Activated CD4-positive, alpha-beta memory T cell treated with anti-CD3 and anti-CD28 coated beads for 36 hours (primary cell): ENCODE measurements at regions not wholly inside any gene's neighbourhood (a gene's known extent, or its start where the extent isn't known, plus 50 kb on each side); places are given as distances from the start of the nearest gene placed in this dataset.

ENCODE experiments used
- CTCF ChIA-PET: fragments of 350-600 bp; sonication (Branson Sonifier 250); formaldehyde crosslinking; loops from one replicate; lab custom pipeline; 2021; ENCODE audit warnings: antibody characterized with exemption, inconsistent platforms; lab: Charles Lee
- POLR2A ChIA-PET: fragments of 350-600 bp; sonication (Branson Sonifier 250); formaldehyde crosslinking; loops from one replicate; lab custom pipeline; 2021; ENCODE audit warnings: antibody characterized with exemption; lab: Charles Lee
- DNase-seq: peaks from one replicate; pipeline ENCODE4 v3.0.0-alpha.2; 2020
- H3K27ac Mint-ChIP-seq: one replicate; pipeline ENCODE4 v1.8.0; 2021; ENCODE audit warnings: mixed read lengths
- H3K27me3 Mint-ChIP-seq: one replicate; pipeline ENCODE4 v1.8.0; 2021; ENCODE audit warnings: mixed read lengths
- H3K36me3 Mint-ChIP-seq: one replicate; pipeline ENCODE4 v1.8.0; 2021; ENCODE audit warnings: mixed read lengths
- H3K4me1 Mint-ChIP-seq: one replicate; pipeline ENCODE4 v1.8.0; 2021; ENCODE audit warnings: low read depth, mixed read lengths
- H3K4me3 Mint-ChIP-seq: one replicate; pipeline ENCODE4 v1.8.0; 2021; ENCODE audit warnings: mild to moderate bottlenecking, mixed read lengths
- H3K9me3 Mint-ChIP-seq: one replicate; pipeline ENCODE4 v1.8.0; 2021; ENCODE audit warnings: mixed read lengths
- intact Hi-C: fragments of 100-400 bp; cut with micrococcal nuclease; formaldehyde crosslinking; loops from one replicate; pipeline ENCODE4 v1.15.1; 2023

GRCh38 chr9:89751079-89751825 is 146.4 kb downstream of the GADD45G start:
- CTCF ChIA-PET: interaction anchor here (1.3 to 1.6 kb wide), 2 partner anchors 10 to 148 kb away, joined by 3 to 5 read pairs; no protein-coding TSS in a partner anchor
- no peak overlapping the region for H3K27ac Mint-ChIP-seq
- H3K36me3 Mint-ChIP-seq: no peaks in the 10 kb centered on the region
- H3K9me3 Mint-ChIP-seq: no peaks in the 10 kb centered on the region
- intact Hi-C loops: no loop called here
- H3K4me3 Mint-ChIP-seq: no peak overlapping the region
- peaks cover 24% of the 10 kb centered on the region for H3K4me1 Mint-ChIP-seq
- no peak for DNase-seq
- POLR2A ChIA-PET: no interaction called here
- no peaks in the 10 kb centered on the region for H3K27me3 Mint-ChIP-seq

GRCh38 chr9:89752154-89752553 is 147.3 kb downstream of the GADD45G start:
- H3K9me3 Mint-ChIP-seq: no peaks in the 10 kb centered on the region
- peaks cover 20% of the 10 kb centered on the region for H3K4me1 Mint-ChIP-seq
- intact Hi-C loops: no loop called here
- H3K36me3 Mint-ChIP-seq: no peaks in the 10 kb centered on the region
- no peak overlapping the region for H3K4me3 Mint-ChIP-seq
- POLR2A ChIA-PET: no interaction called here
- no peak overlapping the region for H3K27ac Mint-ChIP-seq
- no peak for DNase-seq
- CTCF ChIA-PET: no interaction called here
- no peaks in the 10 kb centered on the region for H3K27me3 Mint-ChIP-seq

- intact Hi-C loops: no loop called here
- peaks cover 10% of the 10 kb centered on the region for H3K4me1 Mint-ChIP-seq
- DNase-seq: no peak
- H3K4me3 Mint-ChIP-seq: no peak overlapping the region
- no peak overlapping the region for H3K27ac Mint-ChIP-seq
- H3K9me3 Mint-ChIP-seq: no peaks in the 10 kb centered on the region
- no peaks in the 10 kb centered on the region for H3K36me3 Mint-ChIP-seq
- ChIA-PET CTCF (interaction anchor here (1.3 kb wide), 1 partner anchor 10 kb away, joined by 4 read pairs; no protein-coding TSS in a partner anchor), POLR2A (no interaction called here)
- no peaks in the 10 kb centered on the region for H3K27me3 Mint-ChIP-seq
Observed at GRCh38 chr9:89753472-89754055, 148.8 kb downstream of the GADD45G start.

GRCh38 chr9:89754193-89754592 is 149.4 kb downstream of the GADD45G start:
- Mint-ChIP-seq H3K9me3 (no peaks in the 10 kb centered on the region), H3K27me3 (no peaks in the 10 kb centered on the region), H3K4me3 (no peak overlapping the region), H3K36me3 (no peaks in the 10 kb centered on the region), H3K4me1 (peaks cover 5% of the 10 kb centered on the region), H3K27ac (no peak overlapping the region)
- intact Hi-C loops: no loop called here
- DNase-seq: no peak
- POLR2A ChIA-PET: no interaction called here
- CTCF ChIA-PET: interaction anchor here (1.3 kb wide), 1 partner anchor 11 kb away, joined by 4 read pairs; no protein-coding TSS in a partner anchor

- Mint-ChIP-seq H3K27ac (no peak overlapping the region), H3K4me1 (no peaks in the 10 kb centered on the region), H3K27me3 (no peaks in the 10 kb centered on the region), H3K4me3 (no peak overlapping the region), H3K9me3 (no peaks in the 10 kb centered on the region), H3K36me3 (no peaks in the 10 kb centered on the region)
- ChIA-PET CTCF (no interaction called here), POLR2A (no interaction called here)
- intact Hi-C loops: no loop called here
- DNase-seq: no peak
Observed at GRCh38 chr9:89755821-89756220, 151.0 kb downstream of the GADD45G start.

GRCh38 chr9:89756891-89757537 is 152.2 kb downstream of the GADD45G start:
- Mint-ChIP-seq H3K27ac (no peak overlapping the region), H3K36me3 (no peaks in the 10 kb centered on the region), H3K9me3 (no peaks in the 10 kb centered on the region), H3K4me3 (no peak overlapping the region), H3K4me1 (no peaks in the 10 kb centered on the region), H3K27me3 (no peaks in the 10 kb centered on the region)
- ChIA-PET POLR2A (no interaction called here), CTCF (no interaction called here)
- no peak for DNase-seq
- intact Hi-C loops: no loop called here

GRCh38 chr9:89757776-89758528 is 153.1 kb downstream of the GADD45G start:
- Mint-ChIP-seq H3K27ac (no peak overlapping the region), H3K36me3 (no peaks in the 10 kb centered on the region), H3K27me3 (no peaks in the 10 kb centered on the region), H3K9me3 (no peaks in the 10 kb centered on the region), H3K4me1 (no peaks in the 10 kb centered on the region), H3K4me3 (no peak overlapping the region)
- ChIA-PET POLR2A (no interaction called here), CTCF (interaction anchor here (0.6 kb wide), 1 partner anchor 160 kb away, joined by 4 read pairs; no protein-coding TSS in a partner anchor)
- no peak for DNase-seq
- intact Hi-C loops: no loop called here

GRCh38 chr9:89759572-89759971 is 154.8 kb downstream of the GADD45G start:
- H3K4me3 Mint-ChIP-seq: no peak overlapping the region
- no peak for DNase-seq
- CTCF ChIA-PET: no interaction called here
- intact Hi-C loops: no loop called here
- H3K36me3 Mint-ChIP-seq: no peaks in the 10 kb centered on the region
- no peak overlapping the region for H3K27ac Mint-ChIP-seq
- no peaks in the 10 kb centered on the region for H3K4me1 Mint-ChIP-seq
- no peaks in the 10 kb centered on the region for H3K27me3 Mint-ChIP-seq
- POLR2A ChIA-PET: no interaction called here
- H3K9me3 Mint-ChIP-seq: no peaks in the 10 kb centered on the region

- no peaks in the 10 kb centered on the region for H3K4me1 Mint-ChIP-seq
- intact Hi-C loops: no loop called here
- no peaks in the 10 kb centered on the region for H3K27me3 Mint-ChIP-seq
- POLR2A ChIA-PET: no interaction called here
- H3K9me3 Mint-ChIP-seq: no peaks in the 10 kb centered on the region
- H3K27ac Mint-ChIP-seq: no peak overlapping the region
- H3K36me3 Mint-ChIP-seq: no peaks in the 10 kb centered on the region
- H3K4me3 Mint-ChIP-seq: no peak overlapping the region
- DNase-seq: no peak
- CTCF ChIA-PET: no interaction called here
Observed at GRCh38 chr9:89760123-89760522, 155.3 kb downstream of the GADD45G start.

- Mint-ChIP-seq H3K4me1 (no peaks in the 10 kb centered on the region), H3K27me3 (no peaks in the 10 kb centered on the region), H3K36me3 (no peaks in the 10 kb centered on the region), H3K4me3 (no peak overlapping the region), H3K9me3 (no peaks in the 10 kb centered on the region), H3K27ac (no peak overlapping the region)
- DNase-seq: no peak
- ChIA-PET CTCF (no interaction called here), POLR2A (no interaction called here)
- intact Hi-C loops: no loop called here
Observed at GRCh38 chr9:89764217-89764616, 159.4 kb downstream of the GADD45G start.

- intact Hi-C loops: no loop called here
- no peak overlapping the region for H3K27ac Mint-ChIP-seq
- ChIA-PET POLR2A (interaction anchor here (0.5 kb wide), 1 partner anchor 117 kb away, joined by 3 read pairs; no protein-coding TSS in a partner anchor), CTCF (no interaction called here)
- H3K36me3 Mint-ChIP-seq: no peaks in the 10 kb centered on the region
- H3K27me3 Mint-ChIP-seq: no peaks in the 10 kb centered on the region
- H3K4me1 Mint-ChIP-seq: no peaks in the 10 kb centered on the region
- no peak for DNase-seq
- H3K9me3 Mint-ChIP-seq: no peaks in the 10 kb centered on the region
- no peak overlapping the region for H3K4me3 Mint-ChIP-seq
Observed at GRCh38 chr9:89765211-89765946, 160.6 kb downstream of the GADD45G start.
